DND-41 (cell line): ENCODE measurements at regions not wholly inside any gene's neighbourhood (a gene's known extent, or its start where the extent isn't known, plus 50 kb on each side); places are given as distances from the start of the nearest gene placed in this dataset.

Experiments used
- ATAC-seq: fragments of 200-7000 bp; cut with Tn5 transposase; 3 replicates; pipeline ENCODE4 v1.9.1; 2021; ENCODE audit warnings: low read depth; ENCODE audit not compliant: insufficient read depth
- DNase-seq: peaks from one replicate; pipeline ENCODE4 v3.0.0-alpha.2; 2020
- H2AFZ ChIP-seq: 2 replicates; pipeline ENCODE4 v1.6.0; 2012; ENCODE audit warnings: low read depth, low read length
- H3K27ac ChIP-seq: 2 replicates; pipeline ENCODE4 v1.5.1; 2012; ENCODE audit warnings: low read length, inconsistent platforms
- H3K27me3 ChIP-seq: fragments of 200-600 bp; sonication (generic); 2 replicates; pipeline ENCODE4 v1.6.0; 2012; ENCODE audit warnings: low read length, mild to moderate bottlenecking, inconsistent platforms; ENCODE audit not compliant: insufficient read depth, poor library complexity
- H3K36me3 ChIP-seq: 2 replicates; pipeline ENCODE4 v1.5.1; 2012; ENCODE audit warnings: low read length, inconsistent platforms; ENCODE audit not compliant: insufficient read depth
- H3K4me1 ChIP-seq: 2 replicates; pipeline ENCODE4 v1.5.1; 2012; ENCODE audit warnings: mild to moderate bottlenecking, low read length; ENCODE audit not compliant: insufficient read depth
- H3K4me2 ChIP-seq: 2 replicates; pipeline ENCODE4 v1.6.0; 2012; ENCODE audit warnings: mild to moderate bottlenecking, moderate library complexity, low read length, inconsistent platforms; ENCODE audit not compliant: insufficient read depth
- H3K4me3 ChIP-seq, 2 experiments: fragments of 200-600 bp in 1 of 2; shearing (Covaris generic) in 1 of 2; 2 replicates each; pipeline ENCODE4 v1.5.1; 2012 to 2016; ENCODE audit warnings: inconsistent platforms in 2 of 2, low read length in 2 of 2, mild to moderate bottlenecking in 2 of 2, low read depth in 1 of 2, moderate library complexity in 1 of 2
- H3K79me2 ChIP-seq: 2 replicates; pipeline ENCODE4 v1.6.0; 2012; ENCODE audit warnings: low read length, inconsistent platforms; ENCODE audit not compliant: insufficient read depth
- H3K9ac ChIP-seq: 2 replicates; pipeline ENCODE4 v1.6.0; 2012; ENCODE audit warnings: low read depth, mild to moderate bottlenecking, inconsistent platforms, low read length, moderate library complexity
- H3K9me3 ChIP-seq: 2 replicates; pipeline ENCODE4 v1.5.1; 2012; ENCODE audit warnings: low read length, moderate library complexity, mild to moderate bottlenecking, inconsistent platforms; ENCODE audit not compliant: insufficient read depth, severe bottlenecking
- H4K20me1 ChIP-seq: 2 replicates; pipeline ENCODE4 v1.6.0; 2012; ENCODE audit warnings: low read length; ENCODE audit not compliant: insufficient read depth
- EZH2 ChIP-seq: IDR thresholded peaks from 3 replicates; pipeline ENCODE4 v1.6.1; 2012; ENCODE audit warnings: borderline replicate concordance, low read depth, mild to moderate bottlenecking, moderate library complexity, low read length, inconsistent platforms; ENCODE audit not compliant: severe bottlenecking
- TF ChIP-seq, protein P1 (sequence below): IDR thresholded peaks from 2 replicates; pipeline ENCODE4 v1.5.1; 2012; ENCODE audit warnings: borderline replicate concordance, low read length, moderate library complexity, mild to moderate bottlenecking; ENCODE audit not compliant: poor library complexity, severe bottlenecking; ENCODE audit errors: extremely low read depth

DNA sequence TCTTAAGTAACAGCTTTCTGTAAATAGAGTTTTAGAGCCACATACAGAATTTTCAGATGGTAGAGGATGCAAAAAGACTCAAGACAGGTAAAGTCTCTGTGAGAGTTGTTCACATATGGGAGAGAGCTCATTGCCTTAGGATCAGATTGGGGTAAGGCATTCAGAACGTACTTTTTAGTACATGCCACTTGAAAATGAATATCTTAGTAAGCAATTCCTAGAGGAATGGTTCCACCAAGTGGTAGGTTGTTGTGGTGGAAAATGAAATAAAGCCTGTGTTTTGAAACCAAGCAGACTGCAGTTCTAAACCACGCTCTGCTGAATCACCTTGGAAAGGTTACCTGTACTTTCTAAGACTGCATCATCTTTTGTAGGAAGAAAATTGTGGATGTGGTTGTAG is 547.0 kb upstream of the LCORL start:
- Histone ChIP-seq H3K9ac (no peak overlapping the region), H3K4me3 (no peak overlapping the region), H3K79me2 (no peaks in the 10 kb centered on the region), H3K4me1 (no peaks in the 10 kb centered on the region), H3K4me2 (no peak overlapping the region), H3K9me3 (no peaks in the 10 kb centered on the region), H3K27ac (no peak overlapping the region), H4K20me1 (no peaks in the 10 kb centered on the region), H3K27me3 (no peaks in the 10 kb centered on the region), H2AFZ (no peak overlapping the region), H3K36me3 (no peaks in the 10 kb centered on the region)
- TF ChIP-seq EZH2 = no peak
- TF ChIP-seq, protein P1, sequence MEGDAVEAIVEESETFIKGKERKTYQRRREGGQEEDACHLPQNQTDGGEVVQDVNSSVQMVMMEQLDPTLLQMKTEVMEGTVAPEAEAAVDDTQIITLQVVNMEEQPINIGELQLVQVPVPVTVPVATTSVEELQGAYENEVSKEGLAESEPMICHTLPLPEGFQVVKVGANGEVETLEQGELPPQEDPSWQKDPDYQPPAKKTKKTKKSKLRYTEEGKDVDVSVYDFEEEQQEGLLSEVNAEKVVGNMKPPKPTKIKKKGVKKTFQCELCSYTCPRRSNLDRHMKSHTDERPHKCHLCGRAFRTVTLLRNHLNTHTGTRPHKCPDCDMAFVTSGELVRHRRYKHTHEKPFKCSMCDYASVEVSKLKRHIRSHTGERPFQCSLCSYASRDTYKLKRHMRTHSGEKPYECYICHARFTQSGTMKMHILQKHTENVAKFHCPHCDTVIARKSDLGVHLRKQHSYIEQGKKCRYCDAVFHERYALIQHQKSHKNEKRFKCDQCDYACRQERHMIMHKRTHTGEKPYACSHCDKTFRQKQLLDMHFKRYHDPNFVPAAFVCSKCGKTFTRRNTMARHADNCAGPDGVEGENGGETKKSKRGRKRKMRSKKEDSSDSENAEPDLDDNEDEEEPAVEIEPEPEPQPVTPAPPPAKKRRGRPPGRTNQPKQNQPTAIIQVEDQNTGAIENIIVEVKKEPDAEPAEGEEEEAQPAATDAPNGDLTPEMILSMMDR = no peak
- ATAC-seq (no peak), DNase-seq (no peak)

DNA sequence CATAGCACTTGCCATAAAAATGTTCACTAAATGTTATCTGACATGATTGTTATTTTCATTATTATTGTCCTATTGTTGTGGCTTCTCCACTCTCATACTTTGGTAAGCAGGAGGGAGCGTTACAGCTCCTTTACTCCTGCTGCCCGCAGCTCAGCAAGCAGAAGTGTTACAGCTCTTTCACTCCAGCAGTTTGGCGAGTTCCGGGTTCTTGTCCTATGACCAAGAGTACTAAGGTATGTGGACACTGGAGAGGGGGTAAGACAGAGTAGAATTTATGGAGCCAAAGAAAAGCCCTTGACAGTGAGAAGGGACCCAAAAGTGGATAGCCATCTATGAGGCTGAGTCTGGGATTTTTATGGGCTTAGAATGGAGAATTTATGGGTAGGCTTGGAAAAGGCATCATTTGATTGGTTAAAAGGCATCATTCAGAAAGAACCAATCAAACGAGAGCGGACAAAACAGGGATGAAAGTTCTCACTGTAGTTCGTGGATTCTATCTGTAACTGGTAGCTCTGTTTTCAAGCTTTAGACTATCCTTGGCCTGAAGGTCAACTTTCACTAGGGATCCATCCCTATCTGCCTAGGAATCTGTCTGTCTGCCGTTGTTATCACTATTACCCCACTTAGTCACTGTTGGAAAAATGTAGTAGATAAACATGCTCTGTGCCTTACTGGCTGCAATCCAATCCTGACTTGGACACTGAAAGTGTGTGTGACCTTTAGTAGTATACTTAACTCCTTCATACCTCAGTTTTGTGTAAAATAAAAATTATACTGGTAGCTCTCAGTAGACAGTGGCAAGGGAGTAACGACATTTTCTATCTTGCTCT is 545.6 kb upstream of the LCORL start:
- H3K27me3 ChIP-seq = no peaks in the 10 kb centered on the region
- no peaks in the 10 kb centered on the region for H3K79me2 ChIP-seq
- no peaks in the 10 kb centered on the region for H3K36me3 ChIP-seq
- no peak overlapping the region for H3K9ac ChIP-seq
- H3K4me2 ChIP-seq = no peak overlapping the region
- no peak for TF ChIP-seq EZH2
- TF ChIP-seq, protein P1 = no peak
- no peak overlapping the region for H2AFZ ChIP-seq
- H4K20me1 ChIP-seq = no peaks in the 10 kb centered on the region
- H3K27ac ChIP-seq = no peak overlapping the region
- H3K4me1 ChIP-seq = no peaks in the 10 kb centered on the region
- H3K9me3 ChIP-seq = no peaks in the 10 kb centered on the region
- ATAC-seq = no peak
- no peak for DNase-seq
- H3K4me3 ChIP-seq = no peak overlapping the region

DNA sequence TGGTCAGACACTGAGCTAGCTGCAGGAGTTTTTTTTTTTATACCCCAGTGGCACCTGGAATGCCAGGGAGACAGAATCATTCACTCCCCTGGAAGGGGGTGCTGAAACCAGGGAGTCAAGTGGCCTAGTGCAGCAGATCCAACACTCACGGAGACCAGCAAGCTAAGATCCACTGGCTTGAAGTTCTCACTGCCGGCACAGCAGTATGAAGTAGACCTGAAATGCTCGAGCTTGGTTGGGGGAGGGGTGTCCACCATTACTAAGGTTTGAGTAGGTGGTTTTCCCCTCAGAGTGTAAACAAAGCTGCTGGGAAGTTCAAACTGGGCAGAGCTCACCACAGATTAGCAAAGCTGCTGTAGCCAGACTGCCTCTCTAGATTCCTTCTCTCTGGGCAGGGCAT is 537.9 kb upstream of the LCORL start:
- Histone ChIP-seq H3K4me2 (no peak overlapping the region), H3K9ac (no peak overlapping the region), H2AFZ (no peak overlapping the region), H3K27ac (no peak overlapping the region), H4K20me1 (no peaks in the 10 kb centered on the region), H3K4me3 (no peak overlapping the region), H3K79me2 (no peaks in the 10 kb centered on the region), H3K27me3 (no peaks in the 10 kb centered on the region), H3K9me3 (no peaks in the 10 kb centered on the region), H3K36me3 (no peaks in the 10 kb centered on the region), H3K4me1 (no peaks in the 10 kb centered on the region)
- DNase-seq (no peak), ATAC-seq (no peak)
- TF ChIP-seq, protein P1 = no peak
- no peak for TF ChIP-seq EZH2
